ACC112 (cell line): ENCODE measurements at regions not wholly inside any gene's neighbourhood (a gene's known extent, or its start where the extent isn't known, plus 50 kb on each side); places are given as distances from the start of the nearest gene placed in this dataset.

ENCODE experiments used
- H2AFZ ChIP-seq: fragments of 200-600 bp; sonication (generic); one replicate; pipeline ENCODE4 v1.6.0; 2017; ENCODE audit warnings: antibody characterized with exemption, low read length; ENCODE audit not compliant: unreplicated experiment
- H3K27ac ChIP-seq: fragments of 200-600 bp; sonication (generic); 2 replicates; pipeline ENCODE4 v1.5.1; 2014; ENCODE audit warnings: low read depth, mild to moderate bottlenecking, antibody characterized with exemption, low read length, moderate library complexity
- H3K27me3 ChIP-seq: fragments of 200-600 bp; sonication (generic); 2 replicates; pipeline ENCODE4 v1.6.1; 2014; ENCODE audit warnings: mild to moderate bottlenecking, antibody characterized with exemption, low read length, moderate library complexity, mixed read lengths; ENCODE audit not compliant: insufficient read depth
- H3K36me3 ChIP-seq: fragments of 200-600 bp; sonication (generic); 2 replicates; pipeline ENCODE4 v1.6.1; 2016; ENCODE audit warnings: mild to moderate bottlenecking, antibody characterized with exemption, low read length, moderate library complexity, mixed read lengths; ENCODE audit not compliant: insufficient read depth
- H3K4me1 ChIP-seq: fragments of 200-600 bp; sonication (generic); one replicate; pipeline ENCODE4 v1.6.1; 2016; ENCODE audit warnings: low read length, mixed read lengths; ENCODE audit not compliant: insufficient read depth, unreplicated experiment, control insufficient read depth
- H3K4me3 ChIP-seq: fragments of 200-600 bp; sonication (generic); 2 replicates; pipeline ENCODE4 v1.5.1; 2014; ENCODE audit warnings: mild to moderate bottlenecking, low read depth, low read length
- H3K79me2 ChIP-seq: fragments of 200-600 bp; sonication (generic); one replicate; pipeline ENCODE4 v1.6.0; 2016; ENCODE audit warnings: low read length; ENCODE audit not compliant: control insufficient read depth, unreplicated experiment, insufficient read depth

- Histone ChIP-seq H3K27me3 (no peaks in the 10 kb centered on the region), H3K79me2 (no peaks in the 10 kb centered on the region), H3K36me3 (no peaks in the 10 kb centered on the region), H2AFZ (no peak overlapping the region), H3K4me3 (no peak overlapping the region), H3K27ac (no peak overlapping the region), H3K4me1 (peaks cover 19% of the 10 kb centered on the region)
Measured at GRCh38 chr9:134540276-134541096, 101.1 kb upstream of the COL5A1 start.

DNA sequence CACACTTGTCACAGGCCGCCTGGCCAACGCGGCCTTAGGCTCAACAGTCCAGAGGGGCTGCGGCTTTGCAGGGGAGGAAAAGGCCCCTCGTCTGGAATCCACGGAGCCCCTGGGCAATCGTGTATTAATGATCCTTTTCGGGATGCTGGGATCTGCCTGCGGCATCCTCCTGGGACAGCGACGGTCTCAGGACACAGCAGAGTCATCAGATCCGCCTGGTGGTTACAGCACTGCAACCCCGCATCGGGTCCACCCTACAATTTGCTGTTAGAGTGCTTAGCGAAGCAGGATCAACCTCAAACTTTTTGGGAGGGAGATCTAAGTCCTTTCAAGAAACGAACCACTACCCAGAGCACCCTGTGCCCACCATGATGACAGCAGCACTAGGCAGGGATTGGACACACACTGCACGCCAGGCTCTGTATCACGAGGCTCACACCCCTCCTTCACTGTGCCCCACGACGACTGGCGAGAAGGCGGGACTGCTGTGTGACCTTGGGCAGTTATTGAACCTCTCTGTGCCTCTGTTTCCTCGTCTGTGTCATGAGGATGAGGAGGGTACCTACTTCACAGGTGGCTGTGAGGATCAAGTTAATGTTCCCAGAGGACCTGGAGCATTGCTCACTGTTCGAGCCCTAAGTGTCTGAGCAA is 100.4 kb upstream of the COL5A1 start:
- no peaks in the 10 kb centered on the region for H3K27me3 ChIP-seq
- H3K27ac ChIP-seq: no peak overlapping the region
- H3K79me2 ChIP-seq: no peaks in the 10 kb centered on the region

GRCh38 chr9:134544388-134545214 is 97.0 kb upstream of the COL5A1 start:
- peaks cover 7% of the 10 kb centered on the region for H3K4me1 ChIP-seq

More for the DNA sequence above, 100.4 kb upstream of the COL5A1 start:
- H3K36me3 ChIP-seq: no peaks in the 10 kb centered on the region
- H2AFZ ChIP-seq: no peak overlapping the region
- H3K4me3 ChIP-seq: no peak overlapping the region
- H3K4me1 ChIP-seq: peaks cover 12% of the 10 kb centered on the region

GRCh38 chr9:134545215-134545542 is 96.4 kb upstream of the COL5A1 start:
- peaks cover 7% of the 10 kb centered on the region for H3K4me1 ChIP-seq
- H2AFZ ChIP-seq: no peak overlapping the region
- H3K79me2 ChIP-seq: no peaks in the 10 kb centered on the region
- H3K27me3 ChIP-seq: no peaks in the 10 kb centered on the region
- no peak overlapping the region for H3K27ac ChIP-seq
- no peaks in the 10 kb centered on the region for H3K36me3 ChIP-seq
- H3K4me3 ChIP-seq: no peak overlapping the region

More at GRCh38 chr9:134544388-134545214, 97.0 kb upstream of the COL5A1 start:
- Histone ChIP-seq H3K4me3 (no peak overlapping the region), H3K36me3 (no peaks in the 10 kb centered on the region), H2AFZ (peak overlapping the region; percentile 43), H3K27me3 (no peaks in the 10 kb centered on the region), H3K79me2 (no peaks in the 10 kb centered on the region), H3K27ac (no peak overlapping the region)

GRCh38 chr9:134545543-134546245 is 95.9 kb upstream of the COL5A1 start:
- no peak overlapping the region for H3K4me3 ChIP-seq
- no peaks in the 10 kb centered on the region for H3K36me3 ChIP-seq
- H3K4me1 ChIP-seq: peaks cover 7% of the 10 kb centered on the region
- H3K79me2 ChIP-seq: no peaks in the 10 kb centered on the region
- H2AFZ ChIP-seq: no peak overlapping the region
- H3K27me3 ChIP-seq: no peaks in the 10 kb centered on the region
- no peak overlapping the region for H3K27ac ChIP-seq

GRCh38 chr9:134546246-134546731 is 95.3 kb upstream of the COL5A1 start:
- H3K4me3 ChIP-seq: no peak overlapping the region
- no peak overlapping the region for H2AFZ ChIP-seq
- H3K36me3 ChIP-seq: no peaks in the 10 kb centered on the region
- H3K27me3 ChIP-seq: no peaks in the 10 kb centered on the region
- H3K27ac ChIP-seq: no peak overlapping the region
- no peaks in the 10 kb centered on the region for H3K79me2 ChIP-seq
- H3K4me1 ChIP-seq: peaks cover 10% of the 10 kb centered on the region

GRCh38 chr9:134546746-134547145 is 94.9 kb upstream of the COL5A1 start:
- Histone ChIP-seq H3K79me2 (no peaks in the 10 kb centered on the region), H3K27me3 (no peaks in the 10 kb centered on the region), H3K36me3 (no peaks in the 10 kb centered on the region), H2AFZ (no peak overlapping the region), H3K4me1 (peaks cover 15% of the 10 kb centered on the region), H3K4me3 (no peak overlapping the region), H3K27ac (no peak overlapping the region)

- Histone ChIP-seq H3K4me1 (peaks cover 22% of the 10 kb centered on the region), H3K4me3 (no peak overlapping the region), H3K79me2 (no peaks in the 10 kb centered on the region), H3K27ac (no peak overlapping the region), H3K36me3 (no peaks in the 10 kb centered on the region), H2AFZ (no peak overlapping the region), H3K27me3 (no peaks in the 10 kb centered on the region)
Measured at GRCh38 chr9:134547161-134548100, 94.2 kb upstream of the COL5A1 start.

DNA sequence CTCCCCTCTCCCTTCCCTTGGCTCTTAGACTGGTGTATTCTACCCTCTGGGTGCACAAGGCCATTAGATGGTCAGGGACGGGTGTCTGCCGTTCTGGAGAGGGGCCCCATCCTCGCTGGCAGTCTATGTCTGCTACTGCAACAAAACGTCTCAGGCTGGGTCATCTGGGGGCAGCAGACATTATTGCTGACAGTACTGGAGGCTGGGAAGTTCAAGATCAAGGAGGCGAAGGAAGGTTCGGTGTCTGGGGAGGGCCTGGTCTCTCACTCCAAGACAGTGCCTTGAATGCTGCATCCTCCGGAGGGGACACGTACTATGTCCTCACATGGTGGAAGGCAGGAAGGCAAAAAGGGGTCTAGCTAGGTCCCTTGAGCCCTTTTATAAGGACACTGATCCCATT is 93.4 kb upstream of the COL5A1 start:
- no peak overlapping the region for H3K4me3 ChIP-seq
- peaks cover 29% of the 10 kb centered on the region for H3K4me1 ChIP-seq
- H2AFZ ChIP-seq: no peak overlapping the region
- H3K36me3 ChIP-seq: no peaks in the 10 kb centered on the region
- no peak overlapping the region for H3K27ac ChIP-seq
- no peaks in the 10 kb centered on the region for H3K27me3 ChIP-seq
- H3K79me2 ChIP-seq: no peaks in the 10 kb centered on the region
